HCT116 (cell line): ENCODE measurements at regions not wholly inside any gene's neighbourhood (a gene's known extent, or its start where the extent isn't known, plus 50 kb on each side); places are given as distances from the start of the nearest gene placed in this dataset.

Experiments
- ATAC-seq: fragments of 200-7000 bp; cut with Tn5 transposase; 2 replicates; pipeline ENCODE4 v1.9.1; 2020; ENCODE audit warnings: mild to moderate bottlenecking, moderate library complexity
- BruUV-seq: library from RNA; stranded (reverse); fragments of 400-500 nt; replicated peaks from 2 replicates; lab custom pipeline; 2021; lab: Mats Ljungman, UMichigan
- CTCF ChIA-PET: fragments of 300-600 bp; sonication (Branson Sonifier 250); formaldehyde crosslinking; loops from one replicate; lab custom pipeline; 2021; ENCODE audit warnings: antibody characterized with exemption; lab: Charles Lee
- POLR2A ChIA-PET: fragments of 300-600, 350-600 bp; sonication (Branson Sonifier 250); formaldehyde crosslinking; loops from one replicate; lab custom pipeline; 2021; ENCODE audit warnings: antibody characterized with exemption; lab: Charles Lee
- RAD21 ChIA-PET, 2 experiments: fragments of 300-600 bp; sonication (Branson Sonifier 250); formaldehyde crosslinking; loops; one replicate each; lab custom pipeline; 2023; ENCODE audit warnings: low total read pairs in 2 of 2; ENCODE audit not compliant: uncharacterized antibody in 2 of 2, unreplicated experiment in 2 of 2, low non-redundant PET in 1 of 2; lab: Charles Lee
- DNase-seq: peaks from one replicate; pipeline ENCODE4 v3.0.0-alpha.2; 2010; ENCODE audit warnings: low read depth, low spot score
- H2AFZ ChIP-seq: fragments of 200-600 bp; shearing (Covaris generic), sonication (generic); 2 replicates; pipeline ENCODE4 v1.6.1; 2017; ENCODE audit warnings: low read depth, mixed run types, mixed read lengths, antibody characterized with exemption, low read length; ENCODE audit not compliant: poor library complexity, severe bottlenecking
- H3K27ac ChIP-seq: 2 replicates; pipeline ENCODE4 v1.5.1; 2012; ENCODE audit warnings: low read depth, low read length
- H3K27me3 ChIP-seq: fragments of 200-600 bp; sonication (generic); 2 replicates; pipeline ENCODE4 v1.6.1; 2016; ENCODE audit warnings: mixed run types, low read length, mixed read lengths; ENCODE audit not compliant: insufficient read depth
- H3K36me3 ChIP-seq, 2 experiments: fragments of 200-500 bp in 1 of 2; fragments of 200-600 bp in 1 of 2; sonication (Bioruptor generic) in 1 of 2; sonication (generic) in 1 of 2; 2 replicates each; pipeline versions ENCODE4 v1.5.1 to v1.6.1; 2014 to 2016; ENCODE audit warnings: low read length in 2 of 2, inconsistent platforms in 1 of 2, mixed read lengths in 1 of 2, mixed run types in 1 of 2; ENCODE audit not compliant: insufficient read depth in 2 of 2, control insufficient read depth in 1 of 2
- H3K4me1 ChIP-seq, 2 experiments: fragments of 200-600 bp in 1 of 2; sonication (generic) in 1 of 2; 2 replicates each; pipeline versions ENCODE4 v1.5.1 to v1.6.1; 2012 to 2017; ENCODE audit warnings: low read length in 2 of 2, inconsistent platforms in 1 of 2, mild to moderate bottlenecking in 1 of 2, mixed read lengths in 1 of 2, mixed run types in 1 of 2, moderate library complexity in 1 of 2; ENCODE audit not compliant: insufficient read depth in 2 of 2, control insufficient read depth in 1 of 2
- H3K4me2 ChIP-seq: fragments of 200-600 bp; sonication (generic); 2 replicates; pipeline ENCODE4 v1.6.1; 2017; ENCODE audit warnings: mixed run types, low read length, mixed read lengths
- H3K4me3 ChIP-seq, 2 experiments: fragments of 200-600 bp in 1 of 2; sonication (generic) in 1 of 2; replicated peaks in 1 of 2; 2 replicates each; pipeline ENCODE4 v1.5.1; 2011 to 2016; ENCODE audit warnings: low read length in 2 of 2, control low read depth in 1 of 2, low read depth in 1 of 2, mild to moderate bottlenecking in 1 of 2, mixed read lengths in 1 of 2, mixed run types in 1 of 2
- H3K79me2 ChIP-seq: fragments of 200-600 bp; sonication (generic); 2 replicates; pipeline ENCODE4 v1.6.1; 2017; ENCODE audit warnings: mild to moderate bottlenecking, mixed run types, low read length, moderate library complexity, mixed read lengths; ENCODE audit not compliant: insufficient read depth
- H3K9ac ChIP-seq: fragments of 200-600 bp; sonication (generic); 2 replicates; pipeline ENCODE4 v1.6.1; 2016; ENCODE audit warnings: low read length, mixed read lengths
- H3K9me2 ChIP-seq: fragments of 200-600 bp; sonication (generic), shearing (Covaris generic); 2 replicates; pipeline ENCODE4 v1.6.1; 2017; ENCODE audit warnings: mixed run types, mild to moderate bottlenecking, moderate library complexity; ENCODE audit not compliant: insufficient read depth
- H3K9me3 ChIP-seq, 2 experiments: fragments of 200-500 bp in 1 of 2; fragments of 200-600 bp in 1 of 2; sonication (Bioruptor generic) in 1 of 2; sonication (generic) in 1 of 2; 2 replicates each; pipeline ENCODE4 v1.6.1; 2014 to 2017; ENCODE audit warnings: low read length in 2 of 2, mixed read lengths in 2 of 2, inconsistent platforms in 1 of 2, low read depth in 1 of 2, mild to moderate bottlenecking in 1 of 2, mixed run types in 1 of 2, moderate library complexity in 1 of 2; ENCODE audit not compliant: control insufficient read depth in 1 of 2, insufficient read depth in 1 of 2
- H4K20me1 ChIP-seq: fragments of 200-600 bp; sonication (generic), shearing (Covaris generic); 2 replicates; pipeline ENCODE4 v1.6.1; 2017; ENCODE audit warnings: mixed run types, mild to moderate bottlenecking, moderate library complexity; ENCODE audit not compliant: insufficient read depth
- CBX3 ChIP-seq: IDR thresholded peaks from 2 replicates; pipeline ENCODE4 v1.6.1; 2012; ENCODE audit warnings: low read depth
- CEBPB ChIP-seq: IDR thresholded peaks from 2 replicates; pipeline ENCODE4 v1.6.1; 2012; ENCODE audit warnings: low read depth
- ELF1 ChIP-seq: IDR thresholded peaks from 2 replicates; pipeline ENCODE4 v1.6.1; 2012; ENCODE audit warnings: low read depth, borderline replicate concordance
- EZH2 ChIP-seq: fragments of 200-600 bp; sonication (generic); IDR thresholded peaks from 2 replicates; pipeline ENCODE4 v1.6.1; 2017; ENCODE audit warnings: antibody characterized with exemption, mixed run types
- EZH2phosphoT487 ChIP-seq: fragments of 200-600 bp; IDR thresholded peaks from 2 replicates; pipeline ENCODE4 v1.6.1; 2018; ENCODE audit warnings: antibody characterized with exemption, borderline replicate concordance
- FOSL1 ChIP-seq: IDR thresholded peaks from 2 replicates; pipeline ENCODE4 v1.6.1; 2012; ENCODE audit warnings: low read depth
- JUND ChIP-seq: IDR thresholded peaks from 2 replicates; pipeline ENCODE4 v1.6.1; 2012
- POLR2A ChIP-seq: IDR thresholded peaks from 2 replicates; pipeline ENCODE4 v1.7.0; 2011; ENCODE audit warnings: borderline replicate concordance; ENCODE audit not compliant: insufficient read depth, insufficient read length; ENCODE audit errors: extremely low read depth
- POLR2AphosphoS5 ChIP-seq: IDR thresholded peaks from 2 replicates; pipeline ENCODE4 v1.6.1; 2011; ENCODE audit warnings: mild to moderate bottlenecking, low read depth, low read length, moderate library complexity
- RAD21 ChIP-seq: IDR thresholded peaks from 2 replicates; pipeline ENCODE4 v1.6.1; 2012; ENCODE audit warnings: low read depth, mild to moderate bottlenecking
- REST ChIP-seq: IDR thresholded peaks from 2 replicates; pipeline ENCODE4 v1.6.1; 2012; ENCODE audit warnings: low read depth
- SIN3A ChIP-seq: IDR thresholded peaks from 2 replicates; pipeline ENCODE4 v1.6.1; 2012; ENCODE audit warnings: low read depth
- SP1 ChIP-seq: IDR thresholded peaks from 2 replicates; pipeline ENCODE4 v1.6.1; 2012; ENCODE audit warnings: low read depth
- TCF7L2 ChIP-seq: IDR thresholded peaks from 2 replicates; pipeline ENCODE4 v1.7.0; 2011; ENCODE audit warnings: borderline replicate concordance, inconsistent platforms; ENCODE audit not compliant: insufficient read depth, insufficient read length; ENCODE audit errors: extremely low read depth
- ZFX ChIP-seq: fragments of 450-650 bp; IDR thresholded peaks from 2 replicates; pipeline ENCODE4 v1.6.1; 2017
- ZNF274 ChIP-seq: fragments of 200-500 bp; sonication (Bioruptor generic); IDR thresholded peaks from 2 replicates; pipeline ENCODE4 v1.6.1; 2014; ENCODE audit warnings: mild to moderate bottlenecking, low read depth, low read length, inconsistent platforms
- intact Hi-C: fragments of 100-400 bp; cut with micrococcal nuclease; formaldehyde crosslinking; loops from 2 replicates; pipeline ENCODE4 v1.10.0; 2022
- TF ChIP-seq, protein P1 (sequence below): IDR thresholded peaks from 2 replicates; pipeline ENCODE4 v1.6.1; 2012

DNA sequence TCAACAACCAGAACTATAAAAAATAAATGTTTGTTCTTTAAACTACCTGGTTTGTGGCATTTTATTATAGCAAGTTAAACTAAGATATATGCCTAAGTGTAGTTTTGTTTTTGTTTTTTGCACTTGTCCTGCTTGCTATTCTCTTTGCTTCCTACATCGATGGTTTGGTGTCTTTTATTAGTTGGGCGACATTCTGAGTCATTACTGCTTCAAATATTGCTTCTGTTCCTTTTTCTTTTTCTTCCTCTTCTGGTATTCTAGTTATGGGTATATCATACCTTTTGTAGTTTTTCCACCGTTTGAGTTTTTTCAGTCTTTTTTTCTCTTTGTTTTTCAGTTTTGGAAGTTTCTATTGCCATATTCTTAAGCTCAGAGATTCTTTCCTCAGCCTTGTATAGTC lies 86.9 kb downstream of the MACIR start:
- Histone ChIP-seq H4K20me1 (no peaks in the 10 kb centered on the region), H3K9me2 (no peaks in the 10 kb centered on the region; the same call in 1 of the 2 replicates), H3K4me2 (no peak overlapping the region), H2AFZ (no peak overlapping the region), H3K4me1 (no peaks in the 10 kb centered on the region), H3K4me3 (no peak overlapping the region), H3K27ac (no peak overlapping the region), H3K79me2 (no peaks in the 10 kb centered on the region), H3K9ac (no peak overlapping the region), H3K36me3 (no peaks in the 10 kb centered on the region)
- ChIA-PET POLR2A (no interaction called here), RAD21 (no interaction called here), CTCF (no interaction called here)
- no TSS peak for BruUV-seq
- DNase-seq: no peak
- intact Hi-C loops: no loop called here
- TF ChIP-seq POLR2A: no peak
- TF ChIP-seq RAD21: no peak
- no peak for TF ChIP-seq EZH2phosphoT487
- no peak for TF ChIP-seq SP1
- TF ChIP-seq POLR2AphosphoS5: no peak
- no peak for TF ChIP-seq ELF1
- TF ChIP-seq CEBPB: no peak
- TF ChIP-seq, protein P1, sequence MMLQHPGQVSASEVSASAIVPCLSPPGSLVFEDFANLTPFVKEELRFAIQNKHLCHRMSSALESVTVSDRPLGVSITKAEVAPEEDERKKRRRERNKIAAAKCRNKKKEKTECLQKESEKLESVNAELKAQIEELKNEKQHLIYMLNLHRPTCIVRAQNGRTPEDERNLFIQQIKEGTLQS: no peak
- TF ChIP-seq, all 23 proteins: peak for 0
- Histone ChIP-seq H3K9me3 (no peaks in the 10 kb centered on the region), H3K27me3 (no peaks in the 10 kb centered on the region)
- no peak for ATAC-seq

DNA sequence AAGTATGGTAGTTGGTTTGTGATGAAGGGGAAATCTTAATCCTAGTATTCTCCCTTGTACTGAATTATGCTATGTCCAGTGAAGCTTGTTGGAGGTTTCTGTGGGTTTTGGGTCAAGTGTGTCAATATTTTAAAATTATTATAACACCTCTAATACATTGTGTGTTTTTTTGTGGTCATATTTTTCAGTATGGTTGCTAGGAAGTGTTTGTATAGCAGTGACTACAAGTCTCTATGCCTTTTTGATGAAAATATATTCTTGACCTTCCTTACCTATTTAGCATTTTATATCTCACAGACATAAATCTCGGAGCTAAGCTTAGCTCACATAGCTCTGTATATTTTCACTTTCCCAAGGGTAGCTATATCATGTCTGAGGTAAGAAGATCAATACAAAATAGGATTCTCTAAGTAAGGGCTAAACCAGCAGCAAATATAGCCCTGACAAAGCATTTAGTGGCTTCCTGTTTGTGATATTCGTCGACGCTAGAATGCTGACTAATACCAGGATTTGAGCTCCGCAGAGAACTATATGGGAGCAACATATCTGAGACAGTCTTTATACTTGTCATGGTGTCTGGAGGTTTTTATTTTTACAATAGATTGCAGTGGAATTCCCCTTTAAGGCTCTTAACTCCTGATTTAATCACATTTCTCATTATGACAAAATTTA lies 82.3 kb downstream of the MACIR start:
- no peak overlapping the region for H3K4me2 ChIP-seq
- ChIA-PET CTCF (no interaction called here), POLR2A (no interaction called here)

More for the DNA sequence above, 82.3 kb downstream of the MACIR start:
- H3K9me3 ChIP-seq: no peaks in the 10 kb centered on the region
- no peak overlapping the region for H3K27ac ChIP-seq
- no peak overlapping the region for H3K9ac ChIP-seq
- H3K79me2 ChIP-seq: no peaks in the 10 kb centered on the region
- intact Hi-C loops: no loop called here
- no peaks in the 10 kb centered on the region for H3K36me3 ChIP-seq
- DNase-seq (no peak), ATAC-seq (no peak)
- no peak overlapping the region for H2AFZ ChIP-seq
- no TSS peak for BruUV-seq
- H3K27me3 ChIP-seq: no peaks in the 10 kb centered on the region
- H3K9me2 ChIP-seq: no peaks in the 10 kb centered on the region; the same call in 1 of the 2 replicates
- no peaks in the 10 kb centered on the region for H4K20me1 ChIP-seq
- H3K4me3 ChIP-seq: no peak overlapping the region
- TF ChIP-seq JUND: no peak
- no peak for TF ChIP-seq ZFX
- TF ChIP-seq SP1: no peak
- no peak for TF ChIP-seq CEBPB
- TF ChIP-seq EZH2: no peak
- TF ChIP-seq SIN3A: no peak
- TF ChIP-seq CBX3: no peak
- TF ChIP-seq, protein P1: no peak
- TF ChIP-seq ZNF274: no peak
- TF ChIP-seq REST: no peak
- no peak for TF ChIP-seq FOSL1
- no peak for TF ChIP-seq TCF7L2
- no peaks in the 10 kb centered on the region for H3K4me1 ChIP-seq
- RAD21 ChIA-PET: no interaction called here
